ENCODE measurements at regions not wholly inside any gene's neighbourhood (a gene's known extent, or its start where the extent isn't known, plus 50 kb on each side); places are given as distances from the start of the nearest gene placed in this dataset.

- TF ChIP-seq CTCF (IDR thresholded peaks at IDR 0.05 in 4 of 5, conservative IDR thresholded peaks at IDR 0.05 in 1 of 5) (no peak), POLR2A (IDR thresholded peaks at IDR 0.05) (no peak)
Measured at GRCh38 chr1:103467100-103467499, 58.4 kb upstream of the RNPC3 start.

Data from gastrocnemius medialis (tissue), 4 donors.